Osteocyte (in vitro differentiated cells): ENCODE measurements at regions not wholly inside any gene's neighbourhood (a gene's known extent, or its start where the extent isn't known, plus 50 kb on each side); places are given as distances from the start of the nearest gene placed in this dataset.

Source experiments
- DNase-seq: peaks from one replicate; pipeline ENCODE4 v3.0.0; 2021; ENCODE audit warnings: mixed read lengths; ENCODE audit not compliant: unreplicated experiment; ENCODE audit errors: extremely low spot score
- H3K27ac Mint-ChIP-seq: one replicate; pipeline ENCODE4 v1.8.0; 2021; ENCODE audit warnings: mild to moderate bottlenecking, mixed read lengths; ENCODE audit not compliant: unreplicated experiment
- H3K27me3 Mint-ChIP-seq: one replicate; pipeline ENCODE4 v1.8.0; 2021; ENCODE audit warnings: mixed read lengths; ENCODE audit not compliant: unreplicated experiment
- H3K36me3 Mint-ChIP-seq: one replicate; pipeline ENCODE4 v1.8.0; 2021; ENCODE audit warnings: mixed read lengths; ENCODE audit not compliant: unreplicated experiment
- H3K4me1 Mint-ChIP-seq: one replicate; pipeline ENCODE4 v1.8.0; 2021; ENCODE audit warnings: mixed read lengths; ENCODE audit not compliant: unreplicated experiment
- H3K4me3 Mint-ChIP-seq: one replicate; pipeline ENCODE4 v1.8.0; 2021; ENCODE audit warnings: mild to moderate bottlenecking, moderate library complexity, mixed read lengths; ENCODE audit not compliant: unreplicated experiment
- H3K9me3 Mint-ChIP-seq: one replicate; pipeline ENCODE4 v1.8.0; 2021; ENCODE audit warnings: mixed read lengths; ENCODE audit not compliant: unreplicated experiment
- CTCF ChIP-seq: fragments of 200-600 bp; sonication (generic); IDR thresholded peaks from 2 replicates; pipeline ENCODE4 v1.5.0; 2021; ENCODE audit warnings: antibody characterized with exemption, mild to moderate bottlenecking, moderate library complexity

- TF ChIP-seq CTCF, result no peak
- Mint-ChIP-seq H3K4me3 (no peak overlapping the region), H3K36me3 (no peaks in the 10 kb centered on the region), H3K27ac (no peak overlapping the region), H3K27me3 (peaks cover 2% of the 10 kb centered on the region), H3K4me1 (peaks cover 6% of the 10 kb centered on the region), H3K9me3 (no peaks in the 10 kb centered on the region)
- DNase-seq, result no peak
Observed at GRCh38 chr12:41979574-41979973, 165.1 kb downstream of the GXYLT1 start.

- Mint-ChIP-seq H3K4me3 (no peak overlapping the region), H3K27ac (no peak overlapping the region), H3K4me1 (peaks cover 3% of the 10 kb centered on the region), H3K36me3 (no peaks in the 10 kb centered on the region), H3K27me3 (no peaks in the 10 kb centered on the region), H3K9me3 (no peaks in the 10 kb centered on the region)
- DNase-seq, result no peak
- TF ChIP-seq CTCF, result no peak
Observed at GRCh38 chr12:41972598-41972997, 172.1 kb downstream of the GXYLT1 start.

- H3K9me3 Mint-ChIP-seq, result no peaks in the 10 kb centered on the region
- no peaks in the 10 kb centered on the region for H3K36me3 Mint-ChIP-seq
- no peak overlapping the region for H3K27ac Mint-ChIP-seq
- no peak for TF ChIP-seq CTCF
- H3K4me3 Mint-ChIP-seq, result no peak overlapping the region
- H3K4me1 Mint-ChIP-seq, result peaks cover 4% of the 10 kb centered on the region
- H3K27me3 Mint-ChIP-seq, result no peaks in the 10 kb centered on the region
- no peak for DNase-seq
Observed at GRCh38 chr12:41972196-41972595, 172.5 kb downstream of the GXYLT1 start.

- DNase-seq, result no peak
- H3K9me3 Mint-ChIP-seq, result no peaks in the 10 kb centered on the region
- no peak overlapping the region for H3K27ac Mint-ChIP-seq
- no peaks in the 10 kb centered on the region for H3K27me3 Mint-ChIP-seq
- H3K36me3 Mint-ChIP-seq, result no peaks in the 10 kb centered on the region
- no peak overlapping the region for H3K4me3 Mint-ChIP-seq
- peaks cover 4% of the 10 kb centered on the region for H3K4me1 Mint-ChIP-seq
- TF ChIP-seq CTCF, result no peak
Observed at GRCh38 chr12:41970744-41971143, 173.9 kb downstream of the GXYLT1 start.

GRCh38 chr12:41968599-41968998 is 176.1 kb downstream of the GXYLT1 start:
- H3K36me3 Mint-ChIP-seq, result no peaks in the 10 kb centered on the region
- no peak for TF ChIP-seq CTCF
- no peaks in the 10 kb centered on the region for H3K9me3 Mint-ChIP-seq
- H3K27me3 Mint-ChIP-seq, result no peaks in the 10 kb centered on the region
- H3K4me1 Mint-ChIP-seq, result peaks cover 4% of the 10 kb centered on the region
- H3K27ac Mint-ChIP-seq, result no peak overlapping the region
- no peak overlapping the region for H3K4me3 Mint-ChIP-seq
- no peak for DNase-seq
